NCI-H1930 (cell line): ENCODE measurements at regions not wholly inside any gene's neighbourhood (a gene's known extent, or its start where the extent isn't known, plus 50 kb on each side); places are given as distances from the start of the nearest gene placed in this dataset.
"Not testable (repeated sequence)": the region's sequence is repeated elsewhere in the genome, so short reads cannot be mapped to it uniquely, and the experiment has no call there.

ENCODE experiments used
- DNase-seq, 2 experiments: peaks; one replicate each; lab custom pipeline; 2025; lab: John Stamatoyannopoulos, UW

DNA sequence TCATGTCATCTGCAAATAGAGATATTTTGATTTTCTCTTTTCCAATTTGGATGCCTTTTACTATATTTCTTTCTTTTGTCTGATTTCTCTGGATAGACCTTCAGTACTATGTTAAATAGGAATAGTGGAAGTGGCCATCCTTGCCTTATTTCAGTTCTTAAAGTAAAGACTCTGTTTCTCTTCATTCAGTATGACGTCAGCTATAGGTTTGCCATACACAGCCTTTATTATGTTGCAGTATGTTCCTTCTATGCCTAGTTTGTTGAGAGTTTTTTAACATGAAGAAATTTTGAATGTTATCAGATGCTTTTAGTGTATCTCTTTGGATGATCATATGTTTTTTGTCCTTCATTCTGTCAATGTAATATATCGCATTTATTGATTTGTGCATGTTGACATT lies 566.7 kb upstream of the ROBO1 start:
- no peak for DNase-seq

DNA sequence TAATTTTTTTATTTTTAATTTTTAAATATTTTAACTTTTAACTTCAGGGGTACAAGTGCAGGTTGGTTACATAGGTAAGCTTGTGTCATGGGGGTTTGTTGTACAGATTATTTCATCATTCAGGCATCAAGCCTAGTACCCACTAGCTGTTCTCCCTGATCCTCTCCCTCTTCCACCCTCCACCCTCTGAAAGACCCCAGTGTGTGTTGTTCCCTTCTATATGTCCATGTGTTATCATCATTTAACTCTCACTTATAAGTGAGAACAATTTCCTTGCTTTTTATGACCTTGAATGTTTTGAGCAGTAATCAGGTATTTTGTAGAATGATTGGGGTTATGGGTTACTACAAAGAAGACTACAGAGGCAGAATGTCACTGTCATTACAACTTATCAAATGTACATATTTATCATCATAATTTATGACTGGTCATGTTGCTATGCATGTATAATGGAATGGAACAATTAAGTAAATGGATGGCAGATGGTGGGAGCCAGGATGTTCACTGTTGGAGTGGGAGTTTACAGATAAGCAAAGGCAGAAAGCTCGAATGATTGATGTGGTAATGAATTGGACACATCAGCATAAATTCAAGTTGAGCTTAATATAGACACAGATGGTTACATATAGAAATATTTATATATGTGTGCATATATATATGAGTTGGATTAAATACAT lies 563.8 kb upstream of the ROBO1 start:
- no peak for DNase-seq

DNA sequence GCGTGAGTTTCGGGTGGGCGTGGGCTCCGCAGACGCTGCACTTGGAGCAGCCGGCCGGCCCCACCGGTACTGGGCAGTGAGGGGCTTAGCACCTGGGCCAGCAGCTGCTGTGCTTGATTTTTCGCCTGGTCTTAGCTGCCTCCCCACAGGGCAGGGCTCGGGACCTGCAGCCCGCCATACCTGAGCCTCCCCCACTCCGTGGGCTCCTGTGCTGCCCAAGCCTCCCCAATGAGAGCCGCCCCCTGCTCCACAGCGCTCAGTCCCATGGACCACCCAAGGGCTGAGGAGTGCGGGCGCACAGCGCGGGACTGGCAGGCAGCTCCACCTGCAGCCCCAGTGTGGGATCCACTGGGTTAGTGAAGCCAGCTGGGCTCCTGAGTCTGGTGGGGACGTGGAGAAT lies 546.7 kb upstream of the ROBO1 start:
- DNase-seq: not testable (repeated sequence)

DNA sequence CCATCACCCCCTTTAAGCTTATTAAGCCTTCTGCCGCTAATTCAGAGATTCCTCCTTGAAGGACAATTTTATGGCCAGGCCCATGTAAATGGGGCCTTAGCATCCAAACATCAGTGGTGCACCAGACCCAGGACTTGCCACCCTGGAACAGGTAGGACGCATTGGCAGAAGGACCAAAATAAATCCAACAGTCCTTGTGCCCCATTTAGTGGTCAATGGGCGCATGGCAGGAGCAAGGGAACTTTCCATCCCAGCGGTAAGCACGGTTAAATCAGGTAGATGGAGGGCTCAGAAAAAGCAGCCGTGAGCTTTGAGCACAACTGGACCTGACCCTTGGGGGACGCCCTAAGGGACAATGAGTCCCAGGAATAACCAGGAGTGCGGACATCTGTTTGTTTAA lies 540.8 kb upstream of the ROBO1 start:
- no peak for DNase-seq

DNA sequence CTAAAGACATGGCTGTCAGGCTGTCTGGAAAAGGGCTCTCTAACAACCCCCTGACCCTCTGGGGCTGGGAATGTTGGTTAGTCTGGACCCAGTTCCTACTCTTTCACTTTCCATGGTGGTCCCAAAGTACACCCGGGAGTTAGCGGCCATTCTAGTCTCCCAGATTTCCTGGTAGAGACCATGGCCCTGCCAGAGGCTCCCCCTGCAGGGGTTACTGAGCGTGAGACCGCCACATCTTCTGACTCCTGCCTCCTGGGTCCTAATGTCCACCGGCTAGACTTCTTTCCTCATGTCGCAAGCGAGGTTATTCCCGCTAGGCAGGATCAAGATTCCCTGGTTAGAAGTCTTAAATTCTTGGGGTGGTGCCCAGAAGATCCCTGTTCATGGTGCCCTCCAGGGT lies 540.0 kb upstream of the ROBO1 start:
- peak in 1 of 2 experiments; percentile 2 for DNase-seq

DNA sequence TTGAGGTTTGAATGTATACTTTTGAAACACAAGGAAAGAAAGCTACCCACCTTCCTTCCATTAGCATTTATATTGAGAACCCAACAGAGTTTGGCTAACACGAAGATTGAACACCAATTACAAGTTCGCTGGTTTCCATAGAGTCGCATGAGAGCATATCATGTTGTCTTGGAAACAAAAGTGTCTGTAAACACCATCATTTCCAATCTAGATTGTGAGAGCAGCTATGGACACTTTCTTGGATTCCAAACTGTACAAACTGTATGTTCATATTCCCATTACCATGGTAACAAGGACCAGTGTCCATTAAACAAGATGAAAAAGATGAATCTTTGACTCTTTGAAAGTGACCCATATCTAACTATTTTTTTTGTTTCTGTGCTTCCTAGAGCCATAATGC lies 529.9 kb upstream of the ROBO1 start:
- no peak for DNase-seq

- DNase-seq: no peak
These were observed 517.6 kb upstream of the ROBO1 start for GRCh38 chr3:80285388-80285787.

- DNase-seq: no peak
These were observed 516.0 kb upstream of the ROBO1 start for GRCh38 chr3:80283783-80284182.

DNA sequence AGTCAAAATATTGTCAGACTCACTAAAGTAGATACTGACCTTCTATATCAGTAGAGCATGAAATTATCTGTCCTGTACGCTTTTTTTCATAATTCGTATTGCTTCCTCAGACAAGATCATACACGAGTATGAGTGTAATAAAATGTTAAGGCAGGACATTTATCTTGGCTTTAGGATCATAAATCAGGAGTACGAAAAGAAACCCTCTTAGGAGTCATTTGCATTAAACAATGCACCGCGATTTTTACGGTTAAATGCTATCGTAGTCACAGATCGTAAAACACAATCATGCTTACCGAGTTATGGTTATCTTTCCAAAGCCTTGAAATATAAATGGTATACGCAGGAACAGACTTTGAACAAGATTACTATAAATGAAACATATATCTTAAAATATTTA lies 510.3 kb upstream of the ROBO1 start:
- no peak for DNase-seq

GRCh38 chr3:80275120-80275519 lies 507.3 kb upstream of the ROBO1 start:
- no peak for DNase-seq

DNA sequence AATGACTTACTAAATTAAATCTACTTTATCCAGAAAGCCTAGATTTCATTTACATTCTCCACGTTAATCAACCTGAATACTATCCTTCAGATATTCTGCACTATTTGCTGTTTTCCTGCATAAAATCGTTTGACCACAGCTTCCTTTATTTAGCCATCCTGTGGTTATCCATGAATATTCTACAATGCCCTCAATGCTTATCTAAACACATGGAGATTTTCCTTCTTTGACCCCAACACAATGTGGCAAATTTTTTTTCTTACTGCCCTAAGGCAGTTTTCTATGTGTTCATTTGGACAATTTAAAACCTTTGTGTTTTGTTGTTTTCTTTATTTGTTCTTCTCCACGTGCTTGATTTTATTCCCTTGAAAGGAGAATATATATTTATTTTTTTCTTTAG lies 495.5 kb upstream of the ROBO1 start:
- no peak for DNase-seq

DNA sequence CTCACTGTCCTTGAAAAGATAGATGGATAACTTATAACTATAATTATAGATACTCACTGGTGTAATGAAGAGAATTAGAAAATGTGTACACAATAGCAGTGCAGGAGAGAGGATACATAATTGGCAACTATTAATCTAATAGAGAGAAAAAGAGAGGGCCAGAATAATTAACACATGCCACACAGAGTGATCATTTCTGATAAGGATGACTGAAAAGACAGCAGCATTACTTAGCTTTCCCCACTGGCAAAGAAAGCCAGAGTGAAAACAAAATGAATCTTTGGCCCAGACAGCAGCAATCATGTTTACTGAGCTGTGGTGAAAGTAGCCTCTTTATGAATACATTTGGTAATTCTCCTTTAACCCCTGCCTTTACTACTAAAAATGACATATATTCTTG lies 493.3 kb upstream of the ROBO1 start:
- no peak for DNase-seq

DNA sequence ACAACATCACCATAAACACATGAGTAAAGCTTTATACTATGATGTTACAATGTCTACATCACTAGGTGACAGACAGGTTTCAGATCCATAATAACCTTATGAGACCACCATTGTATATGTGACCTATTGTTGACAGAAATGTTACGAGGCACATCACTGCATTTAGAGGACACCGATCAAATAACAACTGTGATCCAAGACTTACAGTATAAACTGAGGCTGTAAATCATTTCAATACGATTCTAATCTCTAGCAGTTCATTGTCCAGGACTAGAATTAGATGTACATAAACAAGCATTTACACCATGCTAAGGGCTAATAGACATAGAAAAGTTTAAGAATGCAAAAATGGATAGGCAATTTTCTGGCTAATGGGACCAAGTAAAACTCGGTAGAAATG lies 491.9 kb upstream of the ROBO1 start:
- no peak for DNase-seq

- DNase-seq: no peak
These were observed 484.3 kb upstream of the ROBO1 start for GRCh38 chr3:80252113-80252512.

DNA sequence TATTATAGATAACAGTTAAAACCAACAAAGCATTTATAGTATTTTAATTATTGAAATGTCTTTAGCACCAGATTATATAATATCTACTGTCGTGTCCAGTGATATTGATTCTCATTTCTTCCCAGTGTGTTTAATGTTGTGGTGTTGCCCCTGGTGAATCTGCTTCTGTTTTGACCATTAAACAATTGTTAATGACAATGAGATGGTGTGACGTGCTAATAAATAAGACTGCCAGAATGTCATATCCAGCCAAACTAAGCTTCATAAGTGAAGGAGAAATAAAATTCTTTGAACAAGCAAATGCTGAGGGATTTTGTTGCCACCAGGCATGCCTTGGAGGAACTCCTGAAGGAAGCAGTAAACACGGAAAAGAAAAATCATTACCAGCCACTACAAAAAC lies 480.0 kb upstream of the ROBO1 start:
- no peak for DNase-seq

- no peak for DNase-seq
These were observed 476.6 kb upstream of the ROBO1 start for GRCh38 chr3:80244390-80244789.

- no peak for DNase-seq
These were observed 474.0 kb upstream of the ROBO1 start for GRCh38 chr3:80241791-80242190.

- no peak for DNase-seq
These were observed 471.5 kb upstream of the ROBO1 start for GRCh38 chr3:80239301-80239700.

GRCh38 chr3:80238606-80239005 lies 470.8 kb upstream of the ROBO1 start:
- DNase-seq: no peak

DNA sequence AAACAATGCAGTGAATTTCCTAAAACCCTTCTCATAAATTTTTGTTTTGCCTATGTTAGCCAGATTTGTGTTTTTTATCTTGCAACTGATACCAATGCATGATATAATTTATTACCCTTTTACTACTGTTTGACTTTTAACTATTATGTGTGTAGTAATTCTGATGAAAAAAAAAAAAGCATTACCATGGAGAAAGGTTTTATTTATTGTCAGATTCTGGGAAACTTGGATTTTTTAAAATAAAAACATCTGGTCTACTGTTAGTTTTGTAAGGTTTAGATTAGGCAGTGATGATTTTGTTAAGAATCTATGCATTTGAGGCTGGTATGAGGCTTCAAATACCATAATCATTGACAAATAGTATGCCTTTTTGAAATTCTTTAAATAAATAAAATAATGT lies 470.4 kb upstream of the ROBO1 start:
- no peak for DNase-seq

- DNase-seq: no peak
These were observed 466.9 kb upstream of the ROBO1 start for GRCh38 chr3:80234706-80235105.

- DNase-seq: no peak
These were observed 465.8 kb upstream of the ROBO1 start for GRCh38 chr3:80233576-80233975.

- DNase-seq: no peak
These were observed 465.0 kb upstream of the ROBO1 start for GRCh38 chr3:80232760-80233159.

DNA sequence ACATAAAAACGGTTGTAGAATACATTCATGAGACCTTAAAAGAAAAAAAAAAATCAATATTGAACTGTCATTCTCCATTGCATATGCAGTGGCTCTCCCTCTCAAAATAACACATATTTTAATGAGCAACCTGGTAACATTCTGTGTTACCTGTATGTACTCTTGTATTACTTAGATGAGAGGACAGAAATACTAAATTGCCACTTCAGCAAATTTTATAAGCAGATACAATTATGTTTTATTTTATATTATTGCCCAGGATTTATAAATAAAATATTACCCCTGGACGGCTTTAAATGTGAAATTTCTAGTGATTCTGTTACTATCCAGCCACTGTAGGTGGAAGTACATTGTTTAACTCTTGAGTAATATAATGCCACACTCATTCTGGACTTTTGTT lies 463.2 kb upstream of the ROBO1 start:
- no peak for DNase-seq

DNA sequence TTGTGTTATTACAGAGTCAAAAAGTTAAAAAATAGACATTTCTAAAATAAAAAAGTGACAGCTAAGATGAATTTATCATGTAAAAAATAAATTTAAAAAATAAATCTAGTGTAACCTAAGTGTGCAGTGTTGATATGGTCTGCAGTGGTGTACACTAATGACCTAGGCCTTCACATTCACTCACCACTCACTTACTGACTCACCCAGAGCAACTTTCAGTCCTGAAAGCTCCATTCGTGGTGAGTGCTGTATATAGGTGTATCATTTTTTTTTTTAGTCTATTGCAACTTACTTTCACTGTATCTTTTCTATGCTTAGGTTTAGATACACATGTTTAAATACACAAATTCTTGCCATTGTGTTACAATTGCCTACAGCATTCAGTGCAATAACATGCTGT lies 459.4 kb upstream of the ROBO1 start:
- no peak for DNase-seq
